AG04449 (cell line): ENCODE measurements at regions not wholly inside any gene's neighbourhood (a gene's known extent, or its start where the extent isn't known, plus 50 kb on each side); places are given as distances from the start of the nearest gene placed in this dataset.
"Not testable (repeated sequence)": the region's sequence is repeated elsewhere in the genome, so short reads cannot be mapped to it uniquely, and the experiment has no call there.

Experiments used
- CTCF ChIA-PET: fragments of 350-600 bp; formaldehyde crosslinking; extraction: SDS; loops from one replicate; lab custom pipeline; 2021; ENCODE audit warnings: antibody characterized with exemption; lab: Yijun Ruan, JAX
- POLR2A ChIA-PET: fragments of 400-600, 350-600 bp; formaldehyde crosslinking; extraction: SDS; loops from one replicate; lab custom pipeline; 2020; ENCODE audit warnings: antibody characterized with exemption, inconsistent platforms; lab: Yijun Ruan, JAX
- DNase-seq: peaks from one replicate; pipeline ENCODE4 v3.0.0-alpha.2; 2010; ENCODE audit warnings: low read depth, low spot score
- H3K4me3 ChIP-seq: 2 replicates; pipeline ENCODE4 v1.5.1; 2011; ENCODE audit warnings: low read depth, mild to moderate bottlenecking, control low read depth, low read length
- CTCF ChIP-seq: IDR thresholded peaks from one replicate; pipeline ENCODE4 v1.5.1; 2011; ENCODE audit warnings: mild to moderate bottlenecking, moderate library complexity, low read length, control low read depth, inconsistent platforms; ENCODE audit not compliant: insufficient read depth; ENCODE audit errors: missing control alignments

GRCh38 chr11:38948392-38948791, 2350.4 kb upstream of the RAG2 start:
- H3K4me3 ChIP-seq = no peak overlapping the region
- ChIA-PET CTCF (interaction anchor here (1.6 kb wide), 1 partner anchor 8 kb away, joined by 3 read pairs; no protein-coding TSS in a partner anchor), POLR2A (no interaction called here)
- no peak for TF ChIP-seq CTCF
- no peak for DNase-seq

- TF ChIP-seq CTCF = no peak
- no peak for DNase-seq
- ChIA-PET CTCF (no interaction called here), POLR2A (no interaction called here)
- no peak overlapping the region for H3K4me3 ChIP-seq
Observed at GRCh38 chr11:38937709-38938108, 2339.7 kb upstream of the RAG2 start.

- no peak overlapping the region for H3K4me3 ChIP-seq
- ChIA-PET CTCF (no interaction called here), POLR2A (no interaction called here)
- TF ChIP-seq CTCF = no peak
- no peak for DNase-seq
Observed at GRCh38 chr11:38935941-38936340, 2337.9 kb upstream of the RAG2 start.

- ChIA-PET CTCF (no interaction called here), POLR2A (no interaction called here)
Observed at GRCh38 chr11:38927993-38928392, 2330.0 kb upstream of the RAG2 start.

GRCh38 chr11:38924644-38925043, 2326.6 kb upstream of the RAG2 start:
- no peak for TF ChIP-seq CTCF
- H3K4me3 ChIP-seq = no peak overlapping the region
- CTCF ChIA-PET = no interaction called here
- no peak for DNase-seq
- POLR2A ChIA-PET = no interaction called here

More at GRCh38 chr11:38927993-38928392, 2330.0 kb upstream of the RAG2 start:
- TF ChIP-seq CTCF = no peak
- DNase-seq = no peak
- H3K4me3 ChIP-seq = no peak overlapping the region

GRCh38 chr11:38900211-38900610, 2302.2 kb upstream of the RAG2 start:
- ChIA-PET CTCF (no interaction called here), POLR2A (no interaction called here)
- H3K4me3 ChIP-seq = no peak overlapping the region
- DNase-seq = no peak
- TF ChIP-seq CTCF = no peak

- H3K4me3 ChIP-seq, DNase-seq, POLR2A ChIA-PET, CTCF ChIA-PET: not testable (repeated sequence)
Observed at GRCh38 chr11:38894201-38894600, 2296.2 kb upstream of the RAG2 start.
